Lower leg skin (tissue), 4 donors: ENCODE measurements at regions not wholly inside any gene's neighbourhood (a gene's known extent, or its start where the extent isn't known, plus 50 kb on each side); places are given as distances from the start of the nearest gene placed in this dataset.

Experiments
- DNase-seq, 2 donors: peaks; one replicate each; pipeline ENCODE4 v3.0.0-alpha.2; 2019; ENCODE audit warnings: low spot score in 2 of 2
- H3K4me3 ChIP-seq: fragments of 200-600 bp; sonication (generic); 2 replicates; pipeline ENCODE4 v1.5.1; 2017; ENCODE audit warnings: mild to moderate bottlenecking, low read depth; ENCODE audit not compliant: poor library complexity, severe bottlenecking
- POLR2A ChIP-seq, 2 donors: fragments of 450-650 bp; IDR thresholded peaks; one replicate each; pipeline ENCODE4 v1.6.1; 2016 to 2017; ENCODE audit warnings: antibody characterized with exemption in 2 of 2, mild to moderate bottlenecking in 1 of 2, moderate library complexity in 1 of 2
- WGBS, 2 donors: methylation state at CpG; one replicate each; pipeline ENCODE4 v1.1.5; 2018; 5-methylcytosine and 5-hydroxymethylcytosine counted together
- intact Hi-C: fragments of 100-400 bp; cut with DNase I; formaldehyde crosslinking; loops from one replicate; pipeline ENCODE4 v1.15.0; 2023; ENCODE audit warnings: low total_unique reads
- TF ChIP-seq, protein P1 (sequence below), 3 donors: fragments of 450-650 bp; IDR thresholded peaks; one replicate each; pipeline ENCODE4 v1.5.1; 2016; ENCODE audit warnings: antibody characterized with exemption in 3 of 3, mild to moderate bottlenecking in 3 of 3, moderate library complexity in 2 of 3

DNA sequence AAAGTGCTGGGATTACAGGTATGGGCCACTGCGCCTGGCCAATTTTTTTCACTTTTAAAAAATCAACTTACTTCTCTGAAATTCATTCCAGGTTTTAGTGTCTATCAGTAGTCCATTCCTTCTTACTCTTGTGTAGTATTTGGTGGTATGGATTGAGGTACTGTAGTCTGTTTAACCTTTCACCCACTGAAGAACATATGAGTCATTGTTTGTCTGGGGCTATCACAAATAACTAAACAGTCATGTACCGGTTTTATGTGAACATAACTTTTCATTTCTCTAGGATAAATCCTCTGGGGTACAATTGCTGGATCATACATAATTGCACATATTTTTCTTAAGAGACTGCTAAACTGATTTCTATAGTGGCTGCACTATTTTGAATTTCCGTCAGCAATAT lies 1188.0 kb upstream of the CDH9 start:
- DNase-seq = no peak
- intact Hi-C loops = no loop called here
- 85 to 88% methylated on average over 3 of the region's 3 CpGs for WGBS, 2 donors
- no peak overlapping the region for H3K4me3 ChIP-seq
- TF ChIP-seq POLR2A (IDR thresholded peaks at IDR 0.05) = no peak
- TF ChIP-seq, protein P1, sequence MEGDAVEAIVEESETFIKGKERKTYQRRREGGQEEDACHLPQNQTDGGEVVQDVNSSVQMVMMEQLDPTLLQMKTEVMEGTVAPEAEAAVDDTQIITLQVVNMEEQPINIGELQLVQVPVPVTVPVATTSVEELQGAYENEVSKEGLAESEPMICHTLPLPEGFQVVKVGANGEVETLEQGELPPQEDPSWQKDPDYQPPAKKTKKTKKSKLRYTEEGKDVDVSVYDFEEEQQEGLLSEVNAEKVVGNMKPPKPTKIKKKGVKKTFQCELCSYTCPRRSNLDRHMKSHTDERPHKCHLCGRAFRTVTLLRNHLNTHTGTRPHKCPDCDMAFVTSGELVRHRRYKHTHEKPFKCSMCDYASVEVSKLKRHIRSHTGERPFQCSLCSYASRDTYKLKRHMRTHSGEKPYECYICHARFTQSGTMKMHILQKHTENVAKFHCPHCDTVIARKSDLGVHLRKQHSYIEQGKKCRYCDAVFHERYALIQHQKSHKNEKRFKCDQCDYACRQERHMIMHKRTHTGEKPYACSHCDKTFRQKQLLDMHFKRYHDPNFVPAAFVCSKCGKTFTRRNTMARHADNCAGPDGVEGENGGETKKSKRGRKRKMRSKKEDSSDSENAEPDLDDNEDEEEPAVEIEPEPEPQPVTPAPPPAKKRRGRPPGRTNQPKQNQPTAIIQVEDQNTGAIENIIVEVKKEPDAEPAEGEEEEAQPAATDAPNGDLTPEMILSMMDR (IDR thresholded peaks at IDR 0.05) = no peak

DNA sequence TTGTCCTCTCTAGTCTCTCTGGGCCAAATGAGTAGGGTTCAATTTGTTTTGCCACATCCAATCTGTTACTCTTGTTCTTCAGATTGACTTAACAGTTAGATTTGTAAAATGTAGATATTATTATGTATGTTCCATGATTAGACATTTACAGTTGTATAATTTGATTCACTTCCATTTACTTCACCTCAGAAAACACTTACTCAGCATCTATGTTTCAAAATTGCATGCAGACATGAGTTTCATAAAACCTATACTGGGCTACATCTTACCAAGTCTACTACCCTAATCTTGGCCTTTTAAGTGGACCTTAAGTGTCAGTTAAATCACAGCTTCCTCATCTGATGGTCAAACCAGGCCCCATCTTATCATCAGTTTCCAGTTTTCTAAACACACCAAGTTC lies 1181.2 kb upstream of the CDH9 start:
- no peak overlapping the region for H3K4me3 ChIP-seq
- intact Hi-C loops = no loop called here
- TF ChIP-seq POLR2A (IDR thresholded peaks at IDR 0.05) = no peak
- TF ChIP-seq, protein P1 (IDR thresholded peaks at IDR 0.05) = no peak
- no peak for DNase-seq

DNA sequence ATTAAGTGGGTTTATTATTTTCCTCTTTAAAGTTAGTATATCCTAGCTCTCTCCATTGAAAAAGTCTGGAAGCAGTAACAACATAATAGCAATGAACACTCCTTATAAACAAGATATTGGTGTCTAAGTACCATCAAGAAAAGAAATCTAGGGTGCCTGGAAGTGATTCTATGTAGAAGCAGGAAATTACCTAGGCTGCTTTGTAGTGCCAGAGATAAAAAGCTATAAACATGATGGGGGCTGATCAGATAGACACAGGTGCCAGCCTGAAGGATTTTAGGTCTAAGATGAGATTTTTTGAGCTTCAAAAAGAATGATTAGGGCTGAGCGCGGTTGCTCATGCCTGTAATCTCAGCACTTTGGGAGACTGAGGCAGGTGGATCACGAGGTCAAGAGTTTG lies 1179.3 kb upstream of the CDH9 start:
- no peak overlapping the region for H3K4me3 ChIP-seq
- no peak for DNase-seq
- intact Hi-C loops = no loop called here
- WGBS, 2 donors = 86 to 90% methylated on average over 3 of the region's 3 CpGs
- TF ChIP-seq, protein P1 (IDR thresholded peaks at IDR 0.05) = no peak
- TF ChIP-seq POLR2A (IDR thresholded peaks at IDR 0.05) = no peak

DNA sequence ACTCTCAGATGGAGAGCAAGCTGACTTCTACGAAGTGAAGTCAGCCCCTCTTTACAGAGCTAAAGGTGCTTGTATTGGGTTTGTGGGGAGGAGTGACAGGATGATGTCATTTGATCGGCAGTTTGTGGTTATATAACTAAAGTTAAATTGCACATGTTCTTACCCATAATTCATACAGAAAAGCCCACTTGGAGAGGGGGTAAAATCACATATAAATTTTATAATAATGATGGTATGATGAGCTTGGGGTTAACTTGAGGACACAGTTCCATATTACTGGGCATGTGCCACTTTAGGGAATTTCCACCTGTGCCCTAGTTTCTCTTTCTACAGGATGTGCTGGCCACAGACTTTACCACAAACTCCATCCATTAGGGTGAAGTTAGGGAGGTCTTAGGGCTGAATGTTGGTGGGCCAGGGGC lies 1178.6 kb upstream of the CDH9 start:
- no peak overlapping the region for H3K4me3 ChIP-seq
- no peak for TF ChIP-seq POLR2A (IDR thresholded peaks at IDR 0.05)
- TF ChIP-seq, protein P1 (IDR thresholded peaks at IDR 0.05) = no peak
- intact Hi-C loops = no loop called here
- 83 to 90% methylated on average over 2 of the region's 2 CpGs for WGBS, 2 donors
- no peak for DNase-seq

DNA sequence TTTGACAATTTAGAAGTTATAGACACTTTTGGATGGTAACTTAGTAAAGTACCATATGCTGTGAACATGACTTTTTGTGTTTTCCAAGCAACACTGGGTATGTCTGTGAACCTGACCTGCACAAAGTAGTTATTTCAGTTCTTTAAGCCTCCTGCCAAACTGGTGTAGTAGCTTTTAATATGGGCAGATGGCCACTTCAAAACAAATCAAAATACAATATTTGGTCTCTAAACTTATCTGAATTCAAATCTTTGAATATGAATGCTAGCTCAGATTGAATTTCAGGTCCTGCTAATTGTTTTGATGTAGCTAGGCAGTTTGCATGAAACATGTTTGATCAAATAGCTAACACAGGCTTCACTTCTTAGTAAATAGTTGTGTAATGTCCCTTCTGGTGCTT lies 1176.7 kb upstream of the CDH9 start:
- no peak for DNase-seq
- intact Hi-C loops = no loop called here
- H3K4me3 ChIP-seq = no peak overlapping the region
- no peak for TF ChIP-seq POLR2A (IDR thresholded peaks at IDR 0.05)
- TF ChIP-seq, protein P1 (IDR thresholded peaks at IDR 0.05) = no peak

DNA sequence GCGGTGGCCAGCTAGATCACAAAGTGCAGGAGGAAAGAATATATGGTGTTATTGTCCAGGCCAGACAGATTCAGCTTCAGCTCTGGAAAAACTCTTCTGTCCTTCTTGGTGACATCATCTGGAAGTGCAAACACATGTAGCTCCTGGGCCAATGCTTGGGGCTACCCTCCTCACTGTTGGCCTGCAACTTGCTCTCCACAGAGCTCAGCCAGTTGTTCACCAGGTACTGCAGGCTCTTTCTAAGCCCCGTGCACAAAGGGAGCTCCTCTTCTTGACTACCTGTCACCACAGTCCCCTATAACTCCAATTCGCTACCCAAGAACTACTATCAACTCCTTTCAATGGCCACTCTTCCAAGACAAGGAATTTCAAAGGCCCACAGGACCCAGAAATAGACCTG lies 1175.9 kb upstream of the CDH9 start:
- intact Hi-C loops = no loop called here
- whole genome bisulfite sequencing, 2 donors = 84 to 95% methylated on average over 3 of the region's 3 CpGs
- no peak for DNase-seq
- TF ChIP-seq, protein P1 (IDR thresholded peaks at IDR 0.05) = no peak
- no peak for TF ChIP-seq POLR2A (IDR thresholded peaks at IDR 0.05)
- no peak overlapping the region for H3K4me3 ChIP-seq
